SK-N-SH treated with all-trans-retinoic acid at 6 μM for 48 hours (cell line): ENCODE measurements at regions not wholly inside any gene's neighbourhood (a gene's known extent, or its start where the extent isn't known, plus 50 kb on each side); places are given as distances from the start of the nearest gene placed in this dataset.

Experiments
- ATAC-seq: fragments of 200-7000 bp; cut with Tn5 transposase; 3 replicates; pipeline ENCODE4 v1.9.1; 2020; ENCODE audit warnings: mild to moderate bottlenecking, moderate library complexity
- ARNTL ChIP-seq: fragments of 450-650 bp; formaldehyde crosslinking; IDR thresholded peaks from 2 replicates; pipeline ENCODE4 v1.5.0; 2020; ENCODE audit warnings: low read depth, mild to moderate bottlenecking, moderate library complexity, borderline replicate concordance
- CSDC2 ChIP-seq: fragments of 250-450 bp; sonication (Bioruptor Pico); IDR thresholded peaks from 2 replicates; pipeline ENCODE4 v1.5.0; 2020; ENCODE audit warnings: mild to moderate bottlenecking, moderate library complexity
- ESRRG ChIP-seq: fragments of 250-450 bp; sonication (Bioruptor Pico); IDR thresholded peaks from 2 replicates; pipeline ENCODE4 v1.6.1; 2021; ENCODE audit warnings: mild to moderate bottlenecking
- GLIS3 ChIP-seq: fragments of 250-450 bp; sonication (Bioruptor Pico); IDR thresholded peaks from 2 replicates; pipeline ENCODE4 v1.5.0; 2020; ENCODE audit warnings: mild to moderate bottlenecking, moderate library complexity
- ISL1 ChIP-seq: fragments of 250-450 bp; sonication (Bioruptor Pico); IDR thresholded peaks from 2 replicates; pipeline ENCODE4 v2.1.2; 2022; ENCODE audit warnings: mild to moderate bottlenecking, moderate library complexity
- OSR1 ChIP-seq: fragments of 250-450 bp; sonication (Bioruptor Pico); IDR thresholded peaks from 2 replicates; pipeline ENCODE4 v1.8.0; 2022; ENCODE audit warnings: moderate library complexity, mild to moderate bottlenecking, inconsistent platforms
- PPARA ChIP-seq: fragments of 250-450 bp; sonication (Bioruptor Pico); IDR thresholded peaks from 2 replicates; pipeline ENCODE4 v1.5.0; 2020; ENCODE audit warnings: mild to moderate bottlenecking, borderline replicate concordance
- RARB ChIP-seq: fragments of 250-450 bp; sonication (Bioruptor Pico); IDR thresholded peaks from 2 replicates; pipeline ENCODE4 v1.8.0; 2021; ENCODE audit warnings: mild to moderate bottlenecking, moderate library complexity
- SNAI2 ChIP-seq: fragments of 250-450 bp; sonication (Bioruptor Pico); IDR thresholded peaks from 2 replicates; pipeline ENCODE4 v1.5.0; 2020; ENCODE audit warnings: mild to moderate bottlenecking, moderate library complexity
- TCF4 ChIP-seq: fragments of 250-450 bp; sonication (Bioruptor Pico); IDR thresholded peaks from 2 replicates; pipeline ENCODE4 v1.8.0; 2021; ENCODE audit warnings: mild to moderate bottlenecking, moderate library complexity, borderline replicate concordance
- TOX ChIP-seq: fragments of 250-450 bp; sonication (Bioruptor Pico); IDR thresholded peaks from 2 replicates; pipeline ENCODE4 v1.8.0; 2021; ENCODE audit warnings: mild to moderate bottlenecking, moderate library complexity, borderline replicate concordance
- ZC3H10 ChIP-seq: fragments of 250-450 bp; sonication (Bioruptor Pico); IDR thresholded peaks from 2 replicates; pipeline ENCODE4 v1.5.1; 2021; ENCODE audit warnings: mild to moderate bottlenecking, moderate library complexity
- ZFP3 ChIP-seq: fragments of 250-450 bp; sonication (Bioruptor Pico); IDR thresholded peaks from 2 replicates; pipeline ENCODE4 v1.5.0; 2020; ENCODE audit warnings: mild to moderate bottlenecking, moderate library complexity
- ZFP30 ChIP-seq: fragments of 450-650 bp; formaldehyde crosslinking; IDR thresholded peaks from 2 replicates; pipeline ENCODE4 v1.5.0; 2022; ENCODE audit warnings: mild to moderate bottlenecking, moderate library complexity
- ZNF565 ChIP-seq: fragments of 450-650 bp; formaldehyde crosslinking; conservative IDR thresholded peaks from 2 replicates; pipeline ENCODE4 v1.5.0; 2020; ENCODE audit warnings: low read depth, mild to moderate bottlenecking, moderate library complexity
- ZNF70 ChIP-seq: fragments of 450-650 bp; formaldehyde crosslinking; IDR thresholded peaks from 2 replicates; pipeline ENCODE4 v1.5.0; 2020; ENCODE audit warnings: mild to moderate bottlenecking, moderate library complexity
- ZNF8 ChIP-seq: fragments of 450-650 bp; formaldehyde crosslinking; IDR thresholded peaks from 2 replicates; pipeline ENCODE4 v1.5.0; 2020; ENCODE audit warnings: mild to moderate bottlenecking, moderate library complexity
- TF ChIP-seq, protein P1 (sequence below): fragments of 250-450 bp; sonication (Bioruptor Pico); IDR thresholded peaks from 2 replicates; pipeline ENCODE4 v1.8.0; 2021; ENCODE audit warnings: low read depth, mild to moderate bottlenecking, moderate library complexity, borderline replicate concordance
- TF ChIP-seq, protein P2 (sequence below): fragments of 250-450 bp; sonication (Bioruptor Pico); IDR thresholded peaks from 2 replicates; pipeline ENCODE4 v1.5.1; 2021; ENCODE audit warnings: mild to moderate bottlenecking, moderate library complexity
- TF ChIP-seq, protein P3 (sequence below): fragments of 250-450 bp; sonication (Bioruptor Pico); IDR thresholded peaks from 2 replicates; pipeline ENCODE4 v1.5.1; 2020; ENCODE audit warnings: low read depth, mild to moderate bottlenecking, moderate library complexity
- TF ChIP-seq, protein P4 (sequence below): fragments of 250-450 bp; sonication (Bioruptor Pico); IDR thresholded peaks from 2 replicates; pipeline ENCODE4 v1.5.0; 2020; ENCODE audit warnings: mild to moderate bottlenecking, moderate library complexity
- TF ChIP-seq, protein P5 (sequence below): fragments of 250-450 bp; sonication (Bioruptor Pico); IDR thresholded peaks from 2 replicates; pipeline ENCODE4 v1.8.0; 2020; ENCODE audit warnings: mild to moderate bottlenecking, moderate library complexity, borderline replicate concordance

DNA sequence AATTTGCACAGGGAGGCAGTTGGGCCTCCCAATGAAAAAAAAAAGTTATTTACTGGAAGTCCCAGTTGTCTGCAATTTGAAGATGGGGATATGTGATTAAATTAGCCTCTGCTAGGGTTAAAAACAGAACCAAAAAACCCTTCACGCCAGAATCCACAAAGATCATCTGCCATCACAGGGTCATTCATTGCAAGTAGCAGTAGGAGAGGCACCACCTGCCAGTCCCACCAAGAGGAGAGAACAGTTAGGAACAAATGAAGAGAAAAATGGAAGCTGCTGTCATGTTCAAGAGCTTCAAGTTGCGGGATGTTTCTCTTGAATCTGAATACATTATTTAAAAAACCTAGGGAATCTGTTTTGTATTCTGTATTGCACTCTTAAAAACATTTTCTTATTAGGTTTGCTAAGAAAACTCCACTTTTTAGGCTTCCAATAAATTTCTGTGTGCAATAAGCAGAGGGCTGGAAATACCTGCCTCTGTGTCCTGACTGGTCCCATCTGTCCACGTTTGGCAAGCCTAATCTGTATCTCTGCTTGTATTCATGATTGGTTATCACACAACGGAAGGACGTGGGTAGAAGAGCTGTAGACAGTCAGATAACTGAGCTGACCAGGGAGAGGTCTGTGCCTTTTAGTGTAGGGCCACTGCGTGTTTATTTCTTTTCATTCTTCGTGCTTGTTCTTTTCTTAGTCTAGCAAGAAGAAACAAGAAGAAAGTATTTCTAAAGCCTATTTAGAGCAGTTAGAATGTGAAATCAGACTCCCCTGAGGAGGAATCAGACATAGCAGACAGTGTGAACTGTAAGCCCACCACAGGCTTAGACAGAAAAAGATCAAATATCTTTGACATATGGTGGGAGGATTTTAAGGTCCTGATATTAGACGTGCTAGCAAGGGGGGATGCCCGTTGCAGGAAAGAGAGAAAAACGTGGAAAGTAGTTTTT, 630.6 kb upstream of the SEMA6A start (continued):
- no peak for TF ChIP-seq ZNF8 (CRISPR knock-in tag)
- no peak for TF ChIP-seq GLIS3 (CRISPR knock-in tag)
- no peak for TF ChIP-seq RARB
- TF ChIP-seq TOX (CRISPR knock-in tag): no peak
- no peak for TF ChIP-seq ARNTL
- no peak for TF ChIP-seq ZFP3 (CRISPR knock-in tag)

DNA sequence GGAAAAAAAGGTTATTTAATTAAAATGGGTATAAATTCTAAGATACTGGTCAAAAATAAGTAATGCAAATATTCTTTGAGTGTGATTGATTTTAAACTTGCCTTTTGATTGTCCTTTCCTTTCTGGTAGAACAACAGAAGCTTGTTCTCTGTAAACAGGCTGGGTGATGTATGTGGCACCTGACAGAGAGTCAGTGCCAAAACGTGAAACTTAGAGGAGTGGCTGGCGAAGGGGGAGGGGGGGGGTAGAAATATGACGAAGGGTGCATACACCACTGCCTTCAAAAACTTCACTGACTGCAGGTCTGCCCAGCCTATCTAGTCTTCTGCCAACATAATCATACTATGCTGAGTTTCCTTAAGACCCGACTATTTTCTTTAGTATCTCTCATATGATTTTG, 629.8 kb upstream of the SEMA6A start:
- ATAC-seq: no peak
- TF ChIP-seq, protein P1, sequence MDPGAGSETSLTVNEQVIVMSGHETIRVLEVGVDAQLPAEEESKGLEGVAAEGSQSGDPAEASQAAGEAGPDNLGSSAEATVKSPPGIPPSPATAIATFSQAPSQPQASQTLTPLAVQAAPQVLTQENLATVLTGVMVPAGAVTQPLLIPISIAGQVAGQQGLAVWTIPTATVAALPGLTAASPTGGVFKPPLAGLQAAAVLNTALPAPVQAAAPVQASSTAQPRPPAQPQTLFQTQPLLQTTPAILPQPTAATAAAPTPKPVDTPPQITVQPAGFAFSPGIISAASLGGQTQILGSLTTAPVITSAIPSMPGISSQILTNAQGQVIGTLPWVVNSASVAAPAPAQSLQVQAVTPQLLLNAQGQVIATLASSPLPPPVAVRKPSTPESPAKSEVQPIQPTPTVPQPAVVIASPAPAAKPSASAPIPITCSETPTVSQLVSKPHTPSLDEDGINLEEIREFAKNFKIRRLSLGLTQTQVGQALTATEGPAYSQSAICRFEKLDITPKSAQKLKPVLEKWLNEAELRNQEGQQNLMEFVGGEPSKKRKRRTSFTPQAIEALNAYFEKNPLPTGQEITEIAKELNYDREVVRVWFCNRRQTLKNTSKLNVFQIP (CRISPR knock-in tag): no peak
- TF ChIP-seq ARNTL (no peak), ZC3H10 (CRISPR knock-in tag) (no peak), OSR1 (CRISPR knock-in tag) (no peak), CSDC2 (no peak), TOX (CRISPR knock-in tag) (no peak), PPARA (CRISPR knock-in tag) (no peak), GLIS3 (CRISPR knock-in tag) (no peak), ZNF70 (CRISPR knock-in tag) (no peak)
- TF ChIP-seq, protein P2, sequence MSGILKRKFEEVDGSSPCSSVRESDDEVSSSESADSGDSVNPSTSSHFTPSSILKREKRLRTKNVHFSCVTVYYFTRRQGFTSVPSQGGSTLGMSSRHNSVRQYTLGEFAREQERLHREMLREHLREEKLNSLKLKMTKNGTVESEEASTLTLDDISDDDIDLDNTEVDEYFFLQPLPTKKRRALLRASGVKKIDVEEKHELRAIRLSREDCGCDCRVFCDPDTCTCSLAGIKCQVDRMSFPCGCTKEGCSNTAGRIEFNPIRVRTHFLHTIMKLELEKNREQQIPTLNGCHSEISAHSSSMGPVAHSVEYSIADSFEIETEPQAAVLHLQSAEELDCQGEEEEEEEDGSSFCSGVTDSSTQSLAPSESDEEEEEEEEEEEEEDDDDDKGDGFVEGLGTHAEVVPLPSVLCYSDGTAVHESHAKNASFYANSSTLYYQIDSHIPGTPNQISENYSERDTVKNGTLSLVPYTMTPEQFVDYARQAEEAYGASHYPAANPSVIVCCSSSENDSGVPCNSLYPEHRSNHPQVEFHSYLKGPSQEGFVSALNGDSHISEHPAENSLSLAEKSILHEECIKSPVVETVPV (CRISPR knock-in tag): no peak
- TF ChIP-seq, protein P3, sequence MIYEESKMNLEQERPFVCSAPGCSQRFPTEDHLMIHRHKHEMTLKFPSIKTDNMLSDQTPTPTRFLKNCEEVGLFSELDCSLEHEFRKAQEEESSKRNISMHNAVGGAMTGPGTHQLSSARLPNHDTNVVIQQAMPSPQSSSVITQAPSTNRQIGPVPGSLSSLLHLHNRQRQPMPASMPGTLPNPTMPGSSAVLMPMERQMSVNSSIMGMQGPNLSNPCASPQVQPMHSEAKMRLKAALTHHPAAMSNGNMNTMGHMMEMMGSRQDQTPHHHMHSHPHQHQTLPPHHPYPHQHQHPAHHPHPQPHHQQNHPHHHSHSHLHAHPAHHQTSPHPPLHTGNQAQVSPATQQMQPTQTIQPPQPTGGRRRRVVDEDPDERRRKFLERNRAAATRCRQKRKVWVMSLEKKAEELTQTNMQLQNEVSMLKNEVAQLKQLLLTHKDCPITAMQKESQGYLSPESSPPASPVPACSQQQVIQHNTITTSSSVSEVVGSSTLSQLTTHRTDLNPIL (CRISPR knock-in tag): no peak
- TF ChIP-seq, protein P4, sequence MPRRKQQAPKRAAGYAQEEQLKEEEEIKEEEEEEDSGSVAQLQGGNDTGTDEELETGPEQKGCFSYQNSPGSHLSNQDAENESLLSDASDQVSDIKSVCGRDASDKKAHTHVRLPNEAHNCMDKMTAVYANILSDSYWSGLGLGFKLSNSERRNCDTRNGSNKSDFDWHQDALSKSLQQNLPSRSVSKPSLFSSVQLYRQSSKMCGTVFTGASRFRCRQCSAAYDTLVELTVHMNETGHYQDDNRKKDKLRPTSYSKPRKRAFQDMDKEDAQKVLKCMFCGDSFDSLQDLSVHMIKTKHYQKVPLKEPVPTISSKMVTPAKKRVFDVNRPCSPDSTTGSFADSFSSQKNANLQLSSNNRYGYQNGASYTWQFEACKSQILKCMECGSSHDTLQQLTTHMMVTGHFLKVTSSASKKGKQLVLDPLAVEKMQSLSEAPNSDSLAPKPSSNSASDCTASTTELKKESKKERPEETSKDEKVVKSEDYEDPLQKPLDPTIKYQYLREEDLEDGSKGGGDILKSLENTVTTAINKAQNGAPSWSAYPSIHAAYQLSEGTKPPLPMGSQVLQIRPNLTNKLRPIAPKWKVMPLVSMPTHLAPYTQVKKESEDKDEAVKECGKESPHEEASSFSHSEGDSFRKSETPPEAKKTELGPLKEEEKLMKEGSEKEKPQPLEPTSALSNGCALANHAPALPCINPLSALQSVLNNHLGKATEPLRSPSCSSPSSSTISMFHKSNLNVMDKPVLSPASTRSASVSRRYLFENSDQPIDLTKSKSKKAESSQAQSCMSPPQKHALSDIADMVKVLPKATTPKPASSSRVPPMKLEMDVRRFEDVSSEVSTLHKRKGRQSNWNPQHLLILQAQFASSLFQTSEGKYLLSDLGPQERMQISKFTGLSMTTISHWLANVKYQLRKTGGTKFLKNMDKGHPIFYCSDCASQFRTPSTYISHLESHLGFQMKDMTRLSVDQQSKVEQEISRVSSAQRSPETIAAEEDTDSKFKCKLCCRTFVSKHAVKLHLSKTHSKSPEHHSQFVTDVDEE (CRISPR knock-in tag): no peak

DNA sequence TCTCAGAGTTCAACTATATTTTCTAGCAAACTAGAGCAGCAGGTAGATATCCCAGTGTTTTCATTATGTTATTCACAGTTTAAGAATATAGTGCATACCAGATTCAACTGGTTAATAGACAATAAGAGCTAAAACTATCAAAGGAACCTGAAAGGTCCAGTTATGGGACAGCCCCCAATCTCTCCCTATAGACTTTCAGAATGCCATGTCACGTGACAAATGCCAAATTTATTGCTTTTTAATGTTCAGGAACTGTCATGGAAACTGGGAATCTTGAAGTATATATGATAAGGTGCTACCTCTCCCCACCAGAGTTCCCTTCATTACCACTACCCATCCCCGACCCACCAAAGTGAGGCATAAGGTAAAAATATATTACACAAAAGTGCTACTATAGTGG, 629.0 kb upstream of the SEMA6A start:
- no peak for ATAC-seq
- TF ChIP-seq ESRRG (CRISPR knock-in tag): no peak

DNA sequence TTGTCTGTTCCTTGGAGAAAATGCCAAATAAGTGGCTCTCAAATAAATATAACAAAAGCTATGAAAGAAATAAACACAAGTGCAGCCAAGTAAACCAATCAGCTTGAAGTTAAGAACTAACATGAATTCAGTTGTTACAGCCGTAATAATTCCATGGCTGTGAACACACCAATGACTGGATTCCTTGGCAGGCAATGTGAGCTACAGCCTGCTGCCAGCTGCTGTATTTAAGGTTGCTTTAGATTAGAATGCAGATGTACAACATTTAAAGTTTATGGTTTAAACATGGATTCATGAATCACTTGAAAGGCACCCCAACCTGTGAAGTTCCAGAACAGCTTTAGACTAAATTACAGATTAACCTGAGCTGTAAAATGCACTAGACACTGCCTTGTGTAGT, 626.4 kb upstream of the SEMA6A start:
- no peak for ATAC-seq
- TF ChIP-seq ZNF8 (CRISPR knock-in tag) (no peak), ISL1 (CRISPR knock-in tag) (no peak), ZFP30 (no peak), OSR1 (CRISPR knock-in tag) (no peak), SNAI2 (CRISPR knock-in tag) (no peak), TOX (CRISPR knock-in tag) (no peak), TCF4 (CRISPR knock-in tag) (no peak), ESRRG (CRISPR knock-in tag) (no peak), CSDC2 (no peak), ZNF565 (CRISPR knock-in tag) (no peak)
- TF ChIP-seq, protein P3 (CRISPR knock-in tag): no peak
- TF ChIP-seq, protein P4 (CRISPR knock-in tag): no peak
- TF ChIP-seq, protein P5, sequence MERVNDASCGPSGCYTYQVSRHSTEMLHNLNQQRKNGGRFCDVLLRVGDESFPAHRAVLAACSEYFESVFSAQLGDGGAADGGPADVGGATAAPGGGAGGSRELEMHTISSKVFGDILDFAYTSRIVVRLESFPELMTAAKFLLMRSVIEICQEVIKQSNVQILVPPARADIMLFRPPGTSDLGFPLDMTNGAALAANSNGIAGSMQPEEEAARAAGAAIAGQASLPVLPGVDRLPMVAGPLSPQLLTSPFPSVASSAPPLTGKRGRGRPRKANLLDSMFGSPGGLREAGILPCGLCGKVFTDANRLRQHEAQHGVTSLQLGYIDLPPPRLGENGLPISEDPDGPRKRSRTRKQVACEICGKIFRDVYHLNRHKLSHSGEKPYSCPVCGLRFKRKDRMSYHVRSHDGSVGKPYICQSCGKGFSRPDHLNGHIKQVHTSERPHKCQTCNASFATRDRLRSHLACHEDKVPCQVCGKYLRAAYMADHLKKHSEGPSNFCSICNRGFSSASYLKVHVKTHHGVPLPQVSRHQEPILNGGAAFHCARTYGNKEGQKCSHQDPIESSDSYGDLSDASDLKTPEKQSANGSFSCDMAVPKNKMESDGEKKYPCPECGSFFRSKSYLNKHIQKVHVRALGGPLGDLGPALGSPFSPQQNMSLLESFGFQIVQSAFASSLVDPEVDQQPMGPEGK (CRISPR knock-in tag): no peak
